Peyer's patch (tissue), 4 donors: ENCODE measurements at regions not wholly inside any gene's neighbourhood (a gene's known extent, or its start where the extent isn't known, plus 50 kb on each side); places are given as distances from the start of the nearest gene placed in this dataset.

Experiments used
- POLR2A ChIP-seq, 2 donors: fragments of 450-650 bp; IDR thresholded peaks; one replicate each; pipeline ENCODE4 v1.5.1; 2017; ENCODE audit warnings: antibody characterized with exemption in 2 of 2, mild to moderate bottlenecking in 2 of 2, moderate library complexity in 2 of 2
- TF ChIP-seq, protein P1 (sequence below), 6 experiments: fragments of 450-650 bp in 4 of 6; fragments of 200-600 bp in 2 of 6; sonication (generic) in 1 of 6; IDR thresholded peaks; one replicate each; pipeline ENCODE4 v1.5.1; 2017 to 2019; ENCODE audit warnings: antibody characterized with exemption in 6 of 6, mild to moderate bottlenecking in 3 of 6, moderate library complexity in 1 of 6

- TF ChIP-seq, protein P1, sequence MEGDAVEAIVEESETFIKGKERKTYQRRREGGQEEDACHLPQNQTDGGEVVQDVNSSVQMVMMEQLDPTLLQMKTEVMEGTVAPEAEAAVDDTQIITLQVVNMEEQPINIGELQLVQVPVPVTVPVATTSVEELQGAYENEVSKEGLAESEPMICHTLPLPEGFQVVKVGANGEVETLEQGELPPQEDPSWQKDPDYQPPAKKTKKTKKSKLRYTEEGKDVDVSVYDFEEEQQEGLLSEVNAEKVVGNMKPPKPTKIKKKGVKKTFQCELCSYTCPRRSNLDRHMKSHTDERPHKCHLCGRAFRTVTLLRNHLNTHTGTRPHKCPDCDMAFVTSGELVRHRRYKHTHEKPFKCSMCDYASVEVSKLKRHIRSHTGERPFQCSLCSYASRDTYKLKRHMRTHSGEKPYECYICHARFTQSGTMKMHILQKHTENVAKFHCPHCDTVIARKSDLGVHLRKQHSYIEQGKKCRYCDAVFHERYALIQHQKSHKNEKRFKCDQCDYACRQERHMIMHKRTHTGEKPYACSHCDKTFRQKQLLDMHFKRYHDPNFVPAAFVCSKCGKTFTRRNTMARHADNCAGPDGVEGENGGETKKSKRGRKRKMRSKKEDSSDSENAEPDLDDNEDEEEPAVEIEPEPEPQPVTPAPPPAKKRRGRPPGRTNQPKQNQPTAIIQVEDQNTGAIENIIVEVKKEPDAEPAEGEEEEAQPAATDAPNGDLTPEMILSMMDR (IDR thresholded peaks at IDR 0.05): no peak
- no peak for TF ChIP-seq POLR2A (IDR thresholded peaks at IDR 0.05)
Measured at GRCh38 chr6:51001399-51001798, 182.7 kb downstream of the TFAP2B start.
